Spinal cord (tissue), 9 donors: ENCODE measurements at regions not wholly inside any gene's neighbourhood (a gene's known extent, or its start where the extent isn't known, plus 50 kb on each side); places are given as distances from the start of the nearest gene placed in this dataset.

ENCODE experiments used
- DNase-seq, 6 donors: peaks; one replicate each; pipeline versions ENCODE4 v3.0.0 to v3.0.0-alpha.2; 2013 to 2015; ENCODE audit warnings: low spot score in 6 of 6, low read depth in 4 of 6
- H3K27ac ChIP-seq: one replicate; pipeline ENCODE4 v1.5.1; 2013; ENCODE audit warnings: low read depth, low read length, control low read depth
- H3K27me3 ChIP-seq: one replicate; pipeline ENCODE4 v1.6.1; 2013; ENCODE audit warnings: low read length; ENCODE audit not compliant: control insufficient read depth, insufficient read depth
- H3K36me3 ChIP-seq: one replicate; pipeline ENCODE4 v1.6.1; 2013; ENCODE audit warnings: low read length; ENCODE audit not compliant: control insufficient read depth, insufficient read depth
- H3K4me1 ChIP-seq: one replicate; pipeline ENCODE4 v1.6.1; 2013; ENCODE audit warnings: low read length; ENCODE audit not compliant: control insufficient read depth, insufficient read depth
- H3K4me3 ChIP-seq: one replicate; pipeline ENCODE4 v1.5.1; 2013; ENCODE audit warnings: low read depth, low read length, control low read depth
- H3K9me3 ChIP-seq: one replicate; pipeline ENCODE4 v1.6.1; 2013; ENCODE audit warnings: low read length; ENCODE audit not compliant: control insufficient read depth, insufficient read depth
- WGBS: methylation state at CpG from one replicate; pipeline ENCODE4 v1.1.5; 2013; ENCODE audit warnings: missing lambda C conversion rate; ENCODE audit not compliant: insufficient coverage; 5-methylcytosine and 5-hydroxymethylcytosine counted together
- donor health status: healthy.

GRCh38 chr10:124346831-124347230 lies 71.9 kb downstream of the OAT start:
- Histone ChIP-seq H3K27me3 (no peaks in the 10 kb centered on the region), H3K9me3 (no peaks in the 10 kb centered on the region), H3K27ac (no peak overlapping the region), H3K36me3 (no peaks in the 10 kb centered on the region), H3K4me3 (no peak overlapping the region), H3K4me1 (peaks cover 4% of the 10 kb centered on the region)
- no peak for DNase-seq
- WGBS, result 96% methylated on average over 8 of the region's 8 CpGs

- no peak overlapping the region for H3K4me3 ChIP-seq
- 99% methylated on average over 5 of the region's 8 CpGs for WGBS
- no peaks in the 10 kb centered on the region for H3K36me3 ChIP-seq
- no peak overlapping the region for H3K27ac ChIP-seq
- no peaks in the 10 kb centered on the region for H3K9me3 ChIP-seq
- H3K27me3 ChIP-seq, result no peaks in the 10 kb centered on the region
- H3K4me1 ChIP-seq, result peaks cover 10% of the 10 kb centered on the region
- no peak for DNase-seq
Measured at GRCh38 chr10:124345521-124345920, 73.2 kb downstream of the OAT start.

GRCh38 chr10:124344931-124345330 lies 73.8 kb downstream of the OAT start:
- no peak for DNase-seq
- H3K4me3 ChIP-seq, result no peak overlapping the region
- no peaks in the 10 kb centered on the region for H3K36me3 ChIP-seq
- WGBS, result no CpG with 5 or more reads among the region's 3 CpGs
- H3K27me3 ChIP-seq, result no peaks in the 10 kb centered on the region
- peaks cover 16% of the 10 kb centered on the region for H3K4me1 ChIP-seq
- H3K27ac ChIP-seq, result no peak overlapping the region
- H3K9me3 ChIP-seq, result no peaks in the 10 kb centered on the region

- Histone ChIP-seq H3K27ac (no peak overlapping the region), H3K4me3 (no peak overlapping the region), H3K9me3 (no peaks in the 10 kb centered on the region), H3K27me3 (no peaks in the 10 kb centered on the region), H3K4me1 (peaks cover 16% of the 10 kb centered on the region), H3K36me3 (no peaks in the 10 kb centered on the region)
- no peak for DNase-seq
- 97% methylated on average over 6 of the region's 8 CpGs for WGBS
Measured at GRCh38 chr10:124344266-124344590, 74.5 kb downstream of the OAT start.

- Histone ChIP-seq H3K27ac (no peak overlapping the region), H3K27me3 (no peaks in the 10 kb centered on the region), H3K4me1 (peaks cover 16% of the 10 kb centered on the region), H3K9me3 (no peaks in the 10 kb centered on the region), H3K4me3 (no peak overlapping the region), H3K36me3 (no peaks in the 10 kb centered on the region)
- DNase-seq, result no peak
- WGBS, result 95% methylated on average over 10 of the region's 14 CpGs
Measured at GRCh38 chr10:124343351-124344265, 75.1 kb downstream of the OAT start.

GRCh38 chr10:124342821-124343170 lies 75.9 kb downstream of the OAT start:
- no peak overlapping the region for H3K27ac ChIP-seq
- DNase-seq, result no peak
- WGBS, result 97% methylated on average over 5 of the region's 5 CpGs
- no peaks in the 10 kb centered on the region for H3K9me3 ChIP-seq
- peaks cover 16% of the 10 kb centered on the region for H3K4me1 ChIP-seq
- H3K4me3 ChIP-seq, result no peak overlapping the region
- H3K27me3 ChIP-seq, result no peaks in the 10 kb centered on the region
- no peaks in the 10 kb centered on the region for H3K36me3 ChIP-seq

GRCh38 chr10:124342136-124342820 lies 76.4 kb downstream of the OAT start:
- no peaks in the 10 kb centered on the region for H3K36me3 ChIP-seq
- no peaks in the 10 kb centered on the region for H3K9me3 ChIP-seq
- H3K27me3 ChIP-seq, result no peaks in the 10 kb centered on the region
- H3K4me3 ChIP-seq, result no peak overlapping the region
- no peak overlapping the region for H3K27ac ChIP-seq
- peaks cover 16% of the 10 kb centered on the region for H3K4me1 ChIP-seq
- DNase-seq, result no peak
- WGBS, result 96% methylated on average over 15 of the region's 15 CpGs

- WGBS, result 81% methylated on average over 3 of the region's 3 CpGs
- no peak for DNase-seq
Measured at GRCh38 chr10:124341768-124342135, 77.0 kb downstream of the OAT start.

GRCh38 chr10:124340033-124340760 lies 78.5 kb downstream of the OAT start:
- Histone ChIP-seq H3K9me3 (no peaks in the 10 kb centered on the region), H3K4me1 (peaks cover 16% of the 10 kb centered on the region), H3K4me3 (no peak overlapping the region), H3K36me3 (no peaks in the 10 kb centered on the region), H3K27ac (no peak overlapping the region), H3K27me3 (no peaks in the 10 kb centered on the region)
- DNase-seq, result peak in 1 of 6 donors; percentile 66
- WGBS, result 69% methylated on average over 10 of the region's 10 CpGs

More at GRCh38 chr10:124341768-124342135, 77.0 kb downstream of the OAT start:
- Histone ChIP-seq H3K27me3 (no peaks in the 10 kb centered on the region), H3K9me3 (no peaks in the 10 kb centered on the region), H3K36me3 (no peaks in the 10 kb centered on the region), H3K4me3 (no peak overlapping the region), H3K4me1 (peaks cover 16% of the 10 kb centered on the region), H3K27ac (no peak overlapping the region)
